CD4-positive, alpha-beta T cell treated with Interleukin-6 for 4 hours (primary cell): ENCODE measurements at regions not wholly inside any gene's neighbourhood (a gene's known extent, or its start where the extent isn't known, plus 50 kb on each side); places are given as distances from the start of the nearest gene placed in this dataset.

Experiments used
- DNase-seq: peaks from one replicate; pipeline ENCODE4 v3.0.0-alpha.2; 2020; ENCODE audit warnings: mixed read lengths

- no peak for DNase-seq
Measured at GRCh38 chr5:32503261-32503660, 58.7 kb upstream of the ZFR start.

GRCh38 chr5:32501071-32502002 lies 56.8 kb upstream of the ZFR start:
- DNase-seq = no peak

GRCh38 chr5:32500181-32500580 lies 55.6 kb upstream of the ZFR start:
- DNase-seq = no peak

- no peak for DNase-seq
Measured at GRCh38 chr5:32499261-32499660, 54.7 kb upstream of the ZFR start.

GRCh38 chr5:32498484-32498883 lies 53.9 kb upstream of the ZFR start:
- no peak for DNase-seq

- DNase-seq = no peak
Measured at GRCh38 chr5:32496104-32496503, 51.6 kb upstream of the ZFR start.

- no peak for DNase-seq
Measured at GRCh38 chr5:32494827-32495226, 50.3 kb upstream of the ZFR start.
